Erythroblast (primary cell): ENCODE measurements at regions not wholly inside any gene's neighbourhood (a gene's known extent, or its start where the extent isn't known, plus 50 kb on each side); places are given as distances from the start of the nearest gene placed in this dataset.
"Not testable (repeated sequence)": the region's sequence is repeated elsewhere in the genome, so short reads cannot be mapped to it uniquely, and the experiment has no call there.

Experiments
- DNase-seq, 2 experiments: peaks; one replicate each; lab custom pipeline; 2025; lab: John Stamatoyannopoulos, UW
- GATA1 ChIP-seq: IDR thresholded peaks from 2 replicates; pipeline ENCODE4 v1.6.1; 2011; ENCODE audit warnings: low read depth, mild to moderate bottlenecking, control low read depth, low read length, moderate library complexity
- POLR2A ChIP-seq: IDR thresholded peaks from 2 replicates; pipeline ENCODE4 v1.6.1; 2011; ENCODE audit warnings: mild to moderate bottlenecking, low read length

GRCh38 chr14:41461380-41461779 is 145.3 kb upstream of the LRFN5 start:
- no peak for DNase-seq
- TF ChIP-seq GATA1, result no peak

GRCh38 chr14:41457393-41457792 is 149.3 kb upstream of the LRFN5 start:
- no peak for TF ChIP-seq POLR2A

GRCh38 chr14:41449066-41449465 is 157.6 kb upstream of the LRFN5 start:
- DNase-seq, result no peak
- TF ChIP-seq POLR2A, result no peak

More at GRCh38 chr14:41457393-41457792, 149.3 kb upstream of the LRFN5 start:
- no peak for DNase-seq

- DNase-seq, result no peak
- TF ChIP-seq GATA1, result no peak
- TF ChIP-seq POLR2A, result no peak
Measured at GRCh38 chr14:41446008-41446407, 160.7 kb upstream of the LRFN5 start.

- DNase-seq, result no peak
- TF ChIP-seq POLR2A (no peak), GATA1 (no peak)
Measured at GRCh38 chr14:41423503-41423902, 183.2 kb upstream of the LRFN5 start.

GRCh38 chr14:41421308-41421707 is 185.4 kb upstream of the LRFN5 start:
- DNase-seq, result not testable (repeated sequence)

- DNase-seq, result no peak
- TF ChIP-seq GATA1 (no peak), POLR2A (no peak)
Measured at GRCh38 chr14:41419709-41420108, 187.0 kb upstream of the LRFN5 start.

GRCh38 chr14:41418851-41419250 is 187.8 kb upstream of the LRFN5 start:
- DNase-seq, result no peak
- TF ChIP-seq POLR2A, result no peak
- TF ChIP-seq GATA1, result no peak

- TF ChIP-seq POLR2A (no peak), GATA1 (no peak)
- DNase-seq, result no peak
Measured at GRCh38 chr14:41409806-41410205, 196.9 kb upstream of the LRFN5 start.

GRCh38 chr14:41404126-41404525 is 202.6 kb upstream of the LRFN5 start:
- DNase-seq, result no peak
- TF ChIP-seq GATA1 (no peak), POLR2A (no peak)

GRCh38 chr14:41403360-41403759 is 203.3 kb upstream of the LRFN5 start:
- TF ChIP-seq POLR2A (no peak), GATA1 (no peak)
- DNase-seq, result no peak

GRCh38 chr14:41397926-41398325 is 208.8 kb upstream of the LRFN5 start:
- TF ChIP-seq GATA1 (no peak), POLR2A (no peak)
- no peak for DNase-seq

- no peak for DNase-seq
- no peak for TF ChIP-seq GATA1
- no peak for TF ChIP-seq POLR2A
Measured at GRCh38 chr14:41393512-41393911, 213.2 kb upstream of the LRFN5 start.

- no peak for DNase-seq
- TF ChIP-seq GATA1, result no peak
- TF ChIP-seq POLR2A, result no peak
Measured at GRCh38 chr14:41392226-41392625, 214.4 kb upstream of the LRFN5 start.

- DNase-seq, result no peak
- no peak for TF ChIP-seq POLR2A
- TF ChIP-seq GATA1, result no peak
Measured at GRCh38 chr14:41389355-41389754, 217.3 kb upstream of the LRFN5 start.

GRCh38 chr14:41385797-41386196 is 220.9 kb upstream of the LRFN5 start:
- no peak for DNase-seq
- TF ChIP-seq GATA1, result no peak
- TF ChIP-seq POLR2A, result no peak

GRCh38 chr14:41380017-41380416 is 226.7 kb upstream of the LRFN5 start:
- no peak for DNase-seq
- TF ChIP-seq POLR2A, result no peak
